T-helper 2 cell treated with Interferon-gamma antibody and Interleukin-4, amounts not matched to agents 100 ng/mL and 5 ng/mL, for 36 hours (primary cell): ENCODE measurements at regions not wholly inside any gene's neighbourhood (a gene's known extent, or its start where the extent isn't known, plus 50 kb on each side); places are given as distances from the start of the nearest gene placed in this dataset.
"Not testable (repeated sequence)": the region's sequence is repeated elsewhere in the genome, so short reads cannot be mapped to it uniquely, and the experiment has no call there.

ENCODE experiments used
- intact Hi-C: fragments of 100-400 bp; cut with micrococcal nuclease; formaldehyde crosslinking; loops from one replicate; pipeline ENCODE4 v1.15.1; 2023

DNA sequence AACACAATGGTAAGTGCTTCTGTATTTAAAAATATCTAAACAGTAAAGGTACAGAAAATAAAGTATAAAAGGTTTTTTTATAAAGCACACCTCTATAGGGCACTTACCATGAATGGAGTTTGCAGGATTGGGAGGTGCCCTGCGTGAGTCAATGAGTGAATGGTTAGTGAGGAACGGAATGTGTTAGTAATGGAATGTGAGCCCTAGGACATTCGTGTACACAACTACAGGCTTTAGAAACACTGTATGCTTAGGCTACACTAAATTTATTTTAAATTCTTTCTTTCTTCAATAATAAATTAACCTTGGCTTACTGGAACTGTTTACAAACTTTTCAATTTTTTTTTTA, 337.9 kb upstream of the SLC39A10 start:
- intact Hi-C loops = loop anchor here (2.0 to 5.0 kb wide), 2 partner anchors 213 to 748 kb away; no protein-coding TSS in a partner anchor

DNA sequence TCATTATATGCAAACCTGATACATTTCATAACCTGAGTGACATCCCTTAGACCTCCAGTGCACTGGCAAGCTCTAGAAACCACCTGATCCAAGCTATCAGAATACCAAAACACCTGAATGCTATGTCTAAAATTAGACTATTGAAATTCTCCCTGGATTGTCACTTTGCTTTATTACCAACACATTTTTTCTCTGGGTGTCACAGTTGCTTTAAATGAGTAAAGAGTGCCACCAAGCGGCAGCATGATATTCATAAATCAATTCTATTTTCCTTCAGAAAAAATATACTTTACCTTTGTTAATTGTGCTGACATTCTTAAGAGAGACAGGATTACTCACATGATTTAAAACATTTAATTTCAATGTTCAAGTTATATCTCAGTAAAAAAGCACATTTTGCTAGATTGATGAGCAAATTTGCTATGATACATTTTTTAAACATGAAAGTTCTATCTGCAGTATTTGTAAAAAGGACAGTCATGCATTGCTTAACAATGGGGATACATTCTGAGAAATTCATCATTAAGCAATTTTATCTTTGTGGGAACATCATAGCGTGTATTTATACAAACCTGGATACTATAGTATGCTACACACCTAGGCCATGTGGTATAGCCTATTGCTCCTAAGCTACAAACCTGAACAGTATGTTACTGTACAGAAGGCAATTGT, 338.4 kb upstream of the SLC39A10 start:
- intact Hi-C loops = loop anchor here (2.0 to 5.0 kb wide), 2 partner anchors 214 to 748 kb away; no protein-coding TSS in a partner anchor

DNA sequence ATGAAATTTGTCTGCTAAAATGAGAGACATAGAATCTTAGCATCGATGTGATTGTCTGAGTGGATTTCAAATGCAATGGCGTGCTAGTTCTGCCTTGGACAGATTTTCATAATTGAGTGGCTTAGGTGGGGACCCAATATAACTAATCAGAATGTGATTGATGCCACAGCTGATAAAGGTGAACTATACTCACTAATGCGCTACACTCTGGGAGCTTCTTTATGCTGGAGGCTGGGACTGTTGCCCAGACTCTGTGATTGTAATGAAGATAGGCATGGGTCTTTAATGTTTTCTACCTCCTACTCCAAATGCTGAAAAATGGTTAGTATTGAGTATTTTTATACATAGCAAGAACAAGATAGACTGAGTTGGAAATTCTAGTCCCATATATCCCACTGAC, 339.5 kb upstream of the SLC39A10 start:
- intact Hi-C loops = loop anchor here (5.0 kb wide), 1 partner anchor 215 kb away; no protein-coding TSS in a partner anchor

DNA sequence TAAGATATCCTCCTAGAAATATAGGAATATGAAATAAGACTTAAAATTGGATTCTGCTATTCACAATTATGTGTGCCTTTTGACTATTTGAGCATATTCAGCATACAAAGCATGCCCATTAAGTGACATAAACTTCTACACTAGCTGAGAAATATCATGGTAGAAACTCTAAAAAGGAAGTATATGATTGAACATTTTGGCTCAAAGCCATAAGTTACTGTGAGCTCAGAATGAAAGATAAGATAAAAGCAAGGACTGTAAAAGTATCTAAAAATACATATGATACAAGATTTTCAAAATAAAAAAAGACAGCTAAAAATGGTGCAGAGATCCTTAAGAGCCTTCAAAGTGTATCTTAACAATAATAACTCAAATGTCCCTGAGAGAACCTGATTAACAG, 340.5 kb upstream of the SLC39A10 start:
- intact Hi-C loops = loop anchor here (5.0 kb wide), 1 partner anchor 216 kb away; no protein-coding TSS in a partner anchor

DNA sequence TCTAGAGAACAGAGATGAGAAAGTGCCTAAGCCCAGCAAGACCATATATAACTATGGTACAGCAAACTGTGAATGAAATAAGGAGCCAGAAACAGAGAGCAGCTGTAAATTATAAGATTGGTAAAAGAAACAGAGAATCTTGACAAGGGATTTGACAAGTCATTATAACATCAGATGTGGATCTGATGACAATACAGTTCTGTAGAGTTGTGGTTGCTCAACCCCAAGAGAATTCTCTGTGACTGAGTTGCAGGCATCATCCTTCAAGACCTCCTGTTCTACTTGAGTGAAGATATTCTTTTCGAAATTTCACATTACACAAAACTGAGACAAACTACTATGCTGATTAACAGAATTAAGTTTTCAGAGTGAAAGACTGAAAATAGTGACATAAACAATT, 343.1 kb upstream of the SLC39A10 start:
- intact Hi-C loops = no loop called here

DNA sequence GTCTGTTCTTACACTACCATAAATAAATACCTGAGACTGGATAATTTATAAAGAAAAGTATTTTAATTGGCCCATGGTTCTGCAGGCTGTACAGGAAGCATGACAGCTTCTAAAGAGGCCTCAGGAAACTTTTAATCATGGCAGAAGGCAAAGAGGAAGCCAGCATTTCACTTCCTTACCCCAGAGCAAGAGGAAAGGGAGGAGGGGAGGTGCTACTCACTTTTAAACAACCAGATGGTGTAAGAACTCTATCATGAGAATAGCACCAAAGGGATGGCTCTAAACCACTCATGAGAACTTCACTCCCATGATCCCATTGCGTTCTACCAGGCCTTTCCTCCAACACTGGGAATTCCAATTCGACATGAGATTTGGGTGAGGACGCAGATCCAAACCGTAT, 344.4 kb upstream of the SLC39A10 start:
- intact Hi-C loops = no loop called here

DNA sequence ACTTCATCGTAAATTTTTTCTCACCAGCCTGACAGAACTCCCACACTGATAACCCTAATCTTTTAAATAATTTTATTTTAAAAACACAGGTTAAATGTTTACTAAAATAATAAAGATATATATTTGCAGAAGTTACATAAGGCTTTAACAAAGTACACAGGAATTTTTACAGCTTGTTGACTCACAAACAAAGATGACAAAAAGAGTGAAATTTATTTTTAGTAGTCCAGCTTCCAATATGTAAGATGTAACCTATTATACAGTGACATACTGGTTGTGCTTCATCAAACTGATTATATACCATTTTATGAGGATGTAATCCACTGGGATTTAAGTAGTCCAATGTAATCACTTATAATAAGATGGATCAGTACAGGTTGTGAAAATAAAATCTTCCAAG, 348.9 kb upstream of the SLC39A10 start:
- intact Hi-C loops = no loop called here

DNA sequence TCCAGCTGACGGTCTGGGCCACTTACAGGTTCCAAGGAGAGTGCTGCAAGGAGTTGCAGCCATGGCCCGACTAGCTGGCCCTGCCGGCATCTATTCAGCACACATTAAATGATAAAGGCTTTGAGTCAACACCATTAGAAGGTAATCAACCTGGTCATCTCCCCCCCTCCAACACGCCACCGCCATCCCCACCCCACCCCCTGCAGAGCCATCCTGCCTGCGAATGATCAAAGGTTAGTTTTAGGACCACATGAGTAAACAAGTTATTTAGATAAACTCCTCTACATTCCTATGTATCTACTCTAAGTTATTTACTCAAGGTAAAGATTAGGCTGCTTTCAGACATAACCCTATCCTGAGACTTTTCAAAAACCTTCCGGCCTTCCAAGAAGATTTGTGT, 349.3 kb upstream of the SLC39A10 start:
- intact Hi-C loops = no loop called here

DNA sequence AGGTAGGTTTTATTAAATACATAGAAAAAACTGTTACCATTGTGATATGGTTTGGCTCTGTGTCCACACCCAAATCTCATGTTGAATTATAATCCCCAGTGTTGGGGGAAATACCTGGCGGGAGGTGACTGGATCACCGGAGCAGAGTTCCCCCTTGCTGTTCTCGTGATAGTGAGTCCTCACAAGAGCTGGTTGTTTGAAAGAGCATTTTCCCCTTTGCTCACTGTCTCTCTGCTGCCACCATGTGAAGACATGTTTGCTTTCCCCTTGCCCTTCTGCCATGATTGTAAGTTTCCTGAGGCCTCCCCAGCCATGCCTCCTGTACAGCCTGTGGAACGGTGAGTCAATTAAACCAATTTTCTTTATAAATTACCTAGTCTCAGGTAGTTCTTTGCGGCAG, 352.7 kb upstream of the SLC39A10 start:
- intact Hi-C loops = no loop called here

DNA sequence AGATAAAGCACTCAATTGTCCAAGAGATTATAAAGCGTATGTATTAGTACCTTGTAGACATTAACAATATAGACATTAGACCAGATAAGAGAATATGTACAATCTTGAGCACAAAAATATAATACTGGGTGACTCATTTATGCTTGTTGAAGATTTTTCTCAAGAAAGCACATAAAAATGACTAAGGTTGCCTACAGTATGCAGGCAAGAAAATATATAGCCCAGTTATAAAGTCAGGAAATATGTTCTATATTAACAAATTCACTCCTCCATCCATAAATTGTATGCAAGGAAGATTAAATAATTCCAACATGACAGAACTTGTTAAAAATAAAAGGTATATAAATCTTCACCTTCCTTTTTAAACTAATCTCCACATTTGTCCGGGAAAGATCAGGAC, 356.4 kb upstream of the SLC39A10 start:
- intact Hi-C loops = no loop called here

DNA sequence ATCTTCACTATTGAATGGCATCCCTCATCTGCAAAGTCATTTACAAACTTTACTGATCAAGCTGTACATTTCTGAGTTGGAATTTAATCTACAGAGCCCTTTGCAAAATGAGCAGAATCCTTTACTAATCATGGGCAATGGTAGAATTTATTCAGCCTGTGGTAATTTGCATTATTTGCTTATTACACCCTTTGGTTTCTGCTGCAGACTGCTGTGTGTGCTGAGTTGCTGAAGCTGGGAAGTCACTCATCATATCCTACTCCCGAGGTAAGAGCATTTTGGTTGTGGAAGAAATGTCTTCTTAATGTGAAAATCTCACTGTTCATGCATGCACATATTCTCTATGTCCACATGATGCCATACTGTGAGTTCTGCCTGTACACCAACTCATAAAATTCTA, 357.4 kb upstream of the SLC39A10 start:
- intact Hi-C loops = no loop called here

DNA sequence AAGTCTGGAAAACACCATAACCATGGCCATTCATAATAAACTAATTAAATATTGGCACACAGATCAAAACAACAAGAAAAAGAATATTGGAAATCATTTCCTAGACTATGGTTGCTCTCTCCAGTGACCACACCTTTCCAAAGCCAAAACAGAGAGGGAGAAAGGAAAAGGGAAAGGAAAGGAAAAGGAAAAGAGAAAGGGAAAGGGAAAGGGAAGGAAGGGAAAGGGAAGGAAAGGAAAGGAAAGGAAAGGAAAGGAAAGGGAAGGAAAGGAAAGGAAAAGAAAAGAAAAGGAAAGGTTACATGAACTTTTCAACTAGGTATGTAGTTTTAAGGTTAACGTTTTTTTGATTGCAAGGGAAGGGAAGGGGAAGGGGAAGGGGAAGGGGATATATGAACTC, 360.5 kb upstream of the SLC39A10 start:
- intact Hi-C loops = no loop called here

DNA sequence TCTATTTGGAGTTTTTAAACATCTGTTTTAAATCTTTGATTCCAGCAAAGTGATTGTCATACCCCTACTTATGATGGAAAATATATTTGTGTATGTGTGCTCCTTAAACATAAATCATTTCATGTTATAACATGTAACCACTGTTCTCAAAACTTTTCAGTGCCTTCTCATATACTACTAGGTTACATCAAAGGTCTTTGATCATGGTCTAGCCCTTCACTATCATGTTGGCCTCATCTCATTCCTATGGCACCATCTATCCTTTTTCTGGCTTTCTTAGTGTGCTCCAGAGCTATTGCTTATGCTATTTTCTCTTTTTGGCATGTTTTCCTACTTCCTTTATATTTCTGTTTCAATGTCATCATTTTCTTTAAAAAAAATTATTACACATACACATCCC, 367.9 kb upstream of the SLC39A10 start:
- intact Hi-C loops = no loop called here

DNA sequence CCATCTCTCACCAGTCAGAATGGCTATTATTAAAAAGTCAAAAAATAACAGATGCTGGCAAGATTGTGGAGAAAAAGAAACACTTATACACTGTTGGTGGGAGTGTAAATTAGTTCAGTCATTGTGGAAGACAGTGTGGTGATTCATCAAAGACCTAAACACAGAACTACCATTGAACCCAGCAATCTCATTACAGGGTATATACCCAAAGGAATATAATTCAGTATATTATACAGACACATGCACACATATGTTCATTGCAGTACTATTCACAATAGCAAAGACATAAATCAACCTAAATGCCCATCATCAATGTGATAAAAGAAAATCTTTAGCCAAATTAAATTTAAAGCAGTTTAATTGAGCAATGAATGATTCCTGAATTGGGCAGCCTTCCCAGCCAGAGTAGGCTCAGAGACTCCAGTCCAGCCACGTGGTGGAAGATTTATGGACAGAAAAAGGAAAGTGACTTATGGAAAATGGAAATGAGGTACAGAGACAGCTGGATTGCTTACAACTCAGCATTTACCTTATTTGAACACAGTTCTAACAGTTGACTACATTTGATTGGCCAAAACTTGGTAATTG, 377.1 kb upstream of the SLC39A10 start:
- intact Hi-C loops = no loop called here

DNA sequence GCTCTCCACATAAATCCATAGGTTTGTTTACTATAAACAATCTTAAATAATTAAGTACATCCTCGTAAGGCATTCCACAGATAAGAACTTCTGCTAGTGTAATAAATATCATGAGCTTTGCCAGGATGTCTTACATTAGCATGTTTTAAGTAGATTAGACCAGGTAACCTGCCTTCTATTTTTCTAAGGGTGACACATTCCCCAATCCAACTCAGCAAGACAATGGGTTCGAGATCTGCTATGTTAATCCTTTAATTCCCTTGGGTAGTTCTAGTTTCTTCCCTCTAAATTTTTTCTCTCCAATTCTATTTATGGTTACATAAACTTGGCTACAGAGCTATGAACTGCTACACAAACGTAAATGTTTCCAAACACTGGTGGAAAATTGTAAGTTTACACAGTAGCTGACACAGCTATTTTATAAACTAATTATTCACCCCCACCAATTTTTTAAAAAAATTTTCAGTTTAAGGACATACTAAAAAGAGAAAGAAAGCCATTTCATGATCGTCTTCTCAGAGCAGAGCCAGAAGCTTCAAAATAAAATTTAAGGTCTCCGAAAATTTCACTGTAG, 386.5 kb upstream of the SLC39A10 start:
- intact Hi-C loops = no loop called here

DNA sequence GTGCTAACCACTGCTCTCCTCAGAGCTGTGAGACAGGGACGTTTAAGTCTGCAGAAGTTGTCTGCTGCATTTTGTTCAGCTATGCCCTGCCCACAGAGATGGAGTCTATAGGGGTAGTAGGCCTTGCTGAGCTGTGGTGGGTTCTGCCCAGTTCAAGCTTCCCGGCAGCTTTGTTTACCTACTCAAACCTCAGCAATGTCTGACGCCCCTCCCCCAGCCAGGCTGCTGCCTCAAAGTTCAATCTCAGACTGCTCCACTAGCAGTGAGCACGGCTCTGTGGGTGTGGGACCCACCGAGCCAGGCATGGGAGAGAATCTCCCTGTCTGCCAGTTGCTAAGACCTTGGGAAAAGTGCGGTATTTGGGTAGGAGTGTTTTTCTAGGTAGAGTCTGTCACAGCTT, 387.8 kb upstream of the SLC39A10 start:
- intact Hi-C loops = no loop called here

DNA sequence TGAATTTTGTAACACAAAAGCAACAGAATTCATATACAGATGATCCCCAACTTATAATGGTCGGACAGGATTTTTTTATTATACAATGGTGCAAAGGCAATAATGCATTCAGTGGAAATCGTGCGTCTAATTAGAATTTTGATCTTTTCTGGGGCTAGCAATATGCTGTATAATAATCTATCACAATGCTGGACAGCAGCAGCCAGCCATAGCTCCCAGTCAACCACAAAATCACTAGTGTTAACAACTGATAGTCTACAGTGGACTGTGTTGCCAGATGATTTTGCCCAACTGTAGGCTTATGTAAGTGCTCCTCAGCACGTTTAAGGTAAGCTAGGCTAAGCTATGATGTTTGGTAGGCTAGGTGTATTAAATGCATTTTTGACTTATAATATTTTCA, 399.0 kb upstream of the SLC39A10 start:
- intact Hi-C loops = no loop called here

DNA sequence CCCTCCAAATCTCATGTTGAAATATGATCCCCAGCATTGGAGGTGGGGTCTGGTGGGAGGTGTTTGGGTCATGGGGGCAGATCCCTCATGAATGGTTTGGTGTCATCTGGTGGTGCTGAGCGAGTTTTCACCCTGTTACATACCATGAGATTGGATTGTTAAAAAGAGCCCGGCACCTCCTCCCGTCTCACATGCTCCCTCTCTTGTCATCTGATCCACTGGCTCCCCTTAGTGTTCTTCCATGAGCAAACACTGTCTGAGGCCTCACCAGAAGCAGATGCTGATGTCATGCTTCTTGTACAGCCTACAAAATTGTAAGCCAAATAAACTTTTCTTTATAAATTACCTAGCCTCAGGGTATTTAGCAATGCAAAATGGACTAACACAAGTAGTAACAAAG, 405.0 kb upstream of the SLC39A10 start:
- intact Hi-C loops = no loop called here

DNA sequence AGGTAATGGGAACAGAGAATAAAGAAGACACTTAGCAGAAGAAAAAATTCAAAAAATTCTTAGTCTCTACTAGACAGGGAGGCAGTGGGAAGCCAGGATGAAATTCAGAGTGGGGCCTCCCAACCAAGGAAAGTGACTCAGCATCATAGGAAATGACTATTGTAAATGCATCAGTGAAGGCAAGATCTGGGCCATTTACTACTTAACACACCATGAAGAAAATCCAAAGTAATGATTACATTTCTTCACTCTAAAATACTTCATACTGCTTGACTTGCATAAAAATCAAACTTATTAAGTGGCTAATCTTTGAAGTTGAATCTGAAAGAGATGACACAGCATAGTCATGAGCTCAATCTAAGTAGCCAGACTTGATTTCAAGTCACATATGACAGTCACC, 405.8 kb upstream of the SLC39A10 start:
- intact Hi-C loops = no loop called here

DNA sequence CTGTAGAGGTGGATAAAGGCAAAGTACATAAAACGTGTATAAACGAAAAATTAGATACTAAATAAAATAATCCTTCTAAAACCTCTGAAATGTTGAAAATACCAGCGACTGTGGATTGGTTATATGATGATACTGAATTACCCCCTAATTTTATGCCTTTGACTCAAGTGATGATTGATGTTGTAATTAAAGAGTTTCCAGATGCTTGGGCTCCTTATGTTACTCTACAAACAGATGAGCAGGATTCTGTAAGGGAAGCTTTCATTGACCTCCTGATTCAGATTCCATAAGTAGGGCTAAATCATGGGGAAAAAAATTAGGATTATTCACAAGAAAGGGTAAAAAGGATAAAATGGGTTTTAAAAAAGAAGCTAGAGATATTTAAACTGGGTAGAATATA, 418.2 kb upstream of the SLC39A10 start:
- intact Hi-C loops = no loop called here

DNA sequence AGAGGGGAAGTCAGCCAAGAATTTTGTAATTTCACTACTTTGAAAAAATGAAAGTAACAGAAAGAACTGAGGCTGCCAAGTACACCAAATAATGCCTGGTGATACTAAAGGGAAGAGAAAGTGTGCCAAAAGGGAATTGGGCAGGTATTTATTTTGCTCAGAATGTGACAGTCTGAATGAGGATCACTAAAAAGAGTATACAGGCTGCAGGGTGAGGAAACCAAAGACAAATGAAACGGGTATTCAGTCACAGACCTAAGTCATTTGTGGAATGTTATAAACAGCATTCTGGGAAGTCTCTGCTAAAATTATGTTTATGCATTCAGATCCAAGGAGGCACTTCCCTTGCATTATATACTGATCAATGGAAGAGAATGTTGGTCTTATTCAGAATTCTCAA, 418.6 kb upstream of the SLC39A10 start:
- intact Hi-C loops = no loop called here

DNA sequence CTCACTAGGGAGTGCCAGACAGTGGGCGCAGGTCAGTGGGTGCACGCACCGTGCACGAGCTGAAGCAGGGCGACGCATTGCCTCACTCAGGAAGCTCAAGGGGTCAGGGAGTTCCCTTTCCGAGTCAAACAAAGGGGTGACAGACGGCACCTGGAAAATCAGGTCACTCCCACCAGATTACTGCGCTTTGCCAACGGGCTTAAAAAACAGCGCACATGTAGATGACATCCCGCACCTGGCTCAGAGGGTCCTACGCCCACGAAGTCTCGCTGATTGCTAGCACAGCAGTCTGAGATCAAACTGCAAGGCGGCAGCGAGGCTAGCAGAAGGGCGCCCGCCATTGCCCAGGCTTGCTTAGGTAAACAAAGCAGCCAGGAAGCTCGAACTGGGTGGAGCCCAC, 428.5 kb upstream of the SLC39A10 start:
- intact Hi-C loops = not testable (repeated sequence)

DNA sequence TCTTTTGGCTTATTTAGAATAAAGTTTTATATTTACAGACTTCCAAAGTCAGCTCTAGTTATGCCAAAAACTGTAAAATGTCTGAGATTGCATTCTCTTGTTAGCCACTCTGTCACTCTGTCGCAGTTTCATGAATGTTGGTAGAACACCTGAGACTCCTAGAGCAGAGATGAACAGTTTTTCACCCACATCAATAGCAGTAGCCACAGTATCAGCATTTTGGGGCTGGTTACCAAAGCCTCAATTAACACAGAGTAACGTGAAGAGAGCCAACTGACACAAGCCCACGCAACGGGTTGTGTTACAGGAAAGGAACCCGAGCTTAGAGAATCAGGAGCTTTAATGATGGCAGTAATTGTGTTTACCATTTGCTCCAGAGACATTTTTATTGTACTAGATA, 443.0 kb upstream of the SLC39A10 start:
- intact Hi-C loops = no loop called here
